Panc1 (cell line): ENCODE measurements at regions not wholly inside any gene's neighbourhood (a gene's known extent, or its start where the extent isn't known, plus 50 kb on each side); places are given as distances from the start of the nearest gene placed in this dataset.

ENCODE experiments used
- CTCF ChIP-seq: fragments of 450-650 bp; IDR thresholded peaks from 2 replicates; pipeline ENCODE4 v1.5.1; 2017; ENCODE audit warnings: mild to moderate bottlenecking
- REST ChIP-seq, 2 experiments: IDR thresholded peaks; 2 replicates each; pipeline ENCODE4 v1.6.1; 2011 to 2012; ENCODE audit warnings: low read depth in 2 of 2, control low read depth in 1 of 2, low read length in 1 of 2, mild to moderate bottlenecking in 1 of 2, moderate library complexity in 1 of 2; ENCODE audit not compliant: insufficient read depth in 1 of 2
- TCF7L2 ChIP-seq: IDR thresholded peaks from 2 replicates; pipeline ENCODE4 v1.6.1; 2011; ENCODE audit warnings: mild to moderate bottlenecking, low read depth, low read length, inconsistent platforms

GRCh38 chr18:44497311-44497710 lies 183.4 kb upstream of the SETBP1 start:
- TF ChIP-seq TCF7L2 (no peak), CTCF (no peak), REST (IDR thresholded peaks at IDR 0.05; ENCODE audit: insufficient read depth in 1 of 2, low read depth in 2 of 2, low read length in 1 of 2) (no peak)
